GM12872 (cell line): ENCODE measurements at regions not wholly inside any gene's neighbourhood (a gene's known extent, or its start where the extent isn't known, plus 50 kb on each side); places are given as distances from the start of the nearest gene placed in this dataset.

Experiments used
- CTCF ChIP-seq: IDR thresholded peaks from 3 replicates; pipeline ENCODE4 v1.5.1; 2011; ENCODE audit warnings: low read depth, mild to moderate bottlenecking, low read length, moderate library complexity; ENCODE audit not compliant: insufficient read depth

GRCh38 chr16:73274140-73274539 is 226.2 kb upstream of the ZFHX3 start:
- no peak for TF ChIP-seq CTCF

- no peak for TF ChIP-seq CTCF
Observed at GRCh38 chr16:73268366-73268993, 220.6 kb upstream of the ZFHX3 start.

DNA sequence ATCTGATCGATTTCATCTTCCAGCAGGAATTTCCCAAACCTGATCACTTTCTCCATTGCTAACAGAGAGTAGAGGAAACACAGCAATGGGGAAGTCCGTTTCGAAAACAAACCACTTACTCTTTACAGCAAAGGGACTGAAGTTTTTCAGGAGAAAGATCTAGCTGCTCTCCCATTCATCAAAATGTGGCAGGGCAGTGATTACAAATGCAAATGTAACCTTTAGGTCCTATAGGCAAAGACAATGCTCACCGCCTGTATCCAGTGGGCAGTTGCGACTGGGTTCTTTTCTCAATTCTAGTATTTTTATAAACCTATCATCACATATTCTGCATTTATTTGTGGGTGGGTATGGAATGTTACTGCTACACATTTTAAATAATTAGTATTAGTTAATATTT is 218.0 kb upstream of the ZFHX3 start:
- TF ChIP-seq CTCF: no peak

DNA sequence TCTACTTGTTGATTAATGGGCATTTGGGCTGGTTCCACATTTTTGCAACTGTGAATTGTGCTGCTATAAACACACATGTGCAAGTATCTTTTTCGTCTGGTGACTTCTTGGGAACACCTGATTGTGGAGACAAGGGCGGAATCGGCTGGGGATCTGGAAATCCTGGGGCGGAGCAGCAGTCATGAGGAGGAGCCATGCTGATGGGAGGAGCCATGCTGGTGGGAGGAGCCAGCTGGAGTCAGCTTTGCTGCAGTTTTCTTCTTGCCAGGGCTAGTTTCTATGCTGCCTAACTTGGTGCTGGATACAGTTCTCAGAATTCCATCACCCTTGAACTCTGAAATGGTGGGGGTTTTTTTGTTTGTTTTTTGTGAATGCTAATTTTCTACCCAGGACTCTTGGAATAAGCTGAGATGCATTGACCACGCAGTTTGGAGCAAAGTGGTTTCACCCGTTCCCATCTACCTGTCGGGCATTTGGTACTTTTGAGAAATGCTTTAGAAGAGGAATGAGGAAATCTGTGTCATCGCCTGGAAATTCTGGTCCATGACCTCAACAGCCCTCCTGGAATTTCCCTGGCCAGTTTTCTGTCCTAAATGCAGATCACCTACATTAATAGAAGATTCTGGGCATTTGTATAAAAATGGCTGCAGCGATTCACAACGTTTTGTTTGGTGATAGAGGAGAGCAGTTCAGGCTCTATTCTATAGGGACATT is 217.4 kb upstream of the ZFHX3 start:
- TF ChIP-seq CTCF: no peak

DNA sequence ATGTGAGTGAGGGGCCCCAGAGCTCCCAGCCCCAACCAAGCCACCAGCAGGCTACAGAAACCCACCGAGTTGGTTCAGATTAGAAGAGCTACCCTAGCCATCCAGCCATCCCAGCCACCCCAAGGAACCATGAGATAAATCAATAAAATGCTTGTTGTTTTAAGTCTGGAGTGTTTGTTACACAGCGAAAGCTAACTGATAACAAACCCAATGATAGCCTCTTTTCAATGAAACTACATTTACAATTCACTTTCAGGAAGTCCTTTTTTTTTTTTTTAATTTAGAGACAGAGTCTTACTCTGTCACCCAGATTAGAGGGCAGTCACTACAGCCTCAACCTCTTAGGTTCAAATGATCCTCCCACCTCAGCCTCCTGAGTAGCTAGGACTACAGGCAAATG is 215.0 kb upstream of the ZFHX3 start:
- TF ChIP-seq CTCF: no peak

DNA sequence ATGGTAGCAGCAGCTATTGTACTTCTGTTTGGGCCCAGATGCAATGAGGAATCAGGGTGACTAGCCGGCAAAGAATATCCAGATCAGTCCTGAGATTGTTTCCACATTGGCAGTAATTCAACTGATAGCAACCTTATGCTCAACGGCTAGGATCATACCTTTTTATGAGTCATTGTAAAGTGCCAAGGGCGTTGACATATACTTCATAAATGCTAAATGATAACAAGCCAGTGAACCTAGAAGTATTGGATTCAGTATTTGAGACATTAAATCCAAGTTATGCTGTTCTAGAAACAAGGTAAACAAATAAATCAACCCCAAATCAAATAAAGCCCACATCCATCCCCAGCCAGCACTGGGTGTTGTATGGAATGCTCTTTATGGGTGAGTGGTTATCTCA is 207.1 kb upstream of the ZFHX3 start:
- TF ChIP-seq CTCF: no peak

DNA sequence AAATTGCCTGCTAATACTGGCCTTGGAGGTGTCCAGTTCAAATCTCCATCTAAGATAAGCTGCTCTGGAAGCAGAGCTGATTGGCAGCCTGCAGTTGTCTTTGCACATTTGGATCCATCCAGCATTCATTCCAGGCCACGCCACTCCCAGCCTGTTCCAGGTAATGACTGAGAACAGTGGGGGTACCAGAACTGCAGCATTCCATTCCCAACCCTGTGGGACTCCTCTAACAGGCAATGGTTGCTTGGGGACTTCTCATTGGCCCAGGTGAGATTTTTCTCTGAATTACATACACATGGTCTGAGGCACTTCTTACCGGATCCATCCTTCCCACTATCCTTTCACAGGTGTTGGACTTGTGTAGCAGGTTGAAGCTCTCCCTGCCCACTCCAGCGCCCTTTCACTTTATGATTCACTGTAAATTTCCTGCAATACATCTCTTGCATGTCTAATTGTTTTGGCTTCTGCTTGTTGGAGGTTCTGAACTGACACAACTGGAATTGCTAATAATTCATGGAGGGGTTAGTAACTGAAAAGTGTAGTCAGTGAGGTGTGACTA is 206.1 kb upstream of the ZFHX3 start:
- no peak for TF ChIP-seq CTCF
